ENCODE measurements at regions not wholly inside any gene's neighbourhood (a gene's known extent, or its start where the extent isn't known, plus 50 kb on each side); places are given as distances from the start of the nearest gene placed in this dataset.

GRCh38 chr9:1718836-1719235 is 296.3 kb upstream of the SMARCA2 start:
- TF ChIP-seq CTCF (IDR thresholded peaks at IDR 0.05; ENCODE audit: low read depth, low read length) (no peak), MAX (IDR thresholded peaks at IDR 0.05; ENCODE audit: low read depth, low read length) (no peak), POLR2A (IDR thresholded peaks at IDR 0.05; ENCODE audit: extremely low read depth, insufficient read length) (no peak), MYC (IDR thresholded peaks at IDR 0.05; ENCODE audit: low read depth, low read length) (no peak)
- DNase-seq (ENCODE audit: low read depth), result no peak
- no peak overlapping the region for H3K4me3 ChIP-seq (ENCODE audit: low read depth, low read length)

- TF ChIP-seq POLR2A (IDR thresholded peaks at IDR 0.05; ENCODE audit: extremely low read depth, insufficient read length) (no peak), MYC (IDR thresholded peaks at IDR 0.05; ENCODE audit: low read depth, low read length) (no peak), CTCF (IDR thresholded peaks at IDR 0.05; ENCODE audit: low read depth, low read length) (no peak), MAX (IDR thresholded peaks at IDR 0.05; ENCODE audit: low read depth, low read length) (no peak)
- DNase-seq (ENCODE audit: low read depth), result no peak
- no peak overlapping the region for H3K4me3 ChIP-seq (ENCODE audit: low read depth, low read length)
These were observed 294.0 kb upstream of the SMARCA2 start for GRCh38 chr9:1721196-1721595.

GRCh38 chr9:1722404-1722803 is 292.7 kb upstream of the SMARCA2 start:
- no peak overlapping the region for H3K4me3 ChIP-seq (ENCODE audit: low read depth, low read length)
- peak; percentile 44 for DNase-seq (ENCODE audit: low read depth)
- TF ChIP-seq MAX (IDR thresholded peaks at IDR 0.05; ENCODE audit: low read depth, low read length) (no peak; the same call in 1 of the 2 replicates), POLR2A (IDR thresholded peaks at IDR 0.05; ENCODE audit: extremely low read depth, insufficient read length) (no peak), CTCF (IDR thresholded peaks at IDR 0.05; ENCODE audit: low read depth, low read length) (no peak), MYC (IDR thresholded peaks at IDR 0.05; ENCODE audit: low read depth, low read length) (no peak)

GRCh38 chr9:1723522-1724015 is 291.6 kb upstream of the SMARCA2 start:
- TF ChIP-seq MYC (IDR thresholded peaks at IDR 0.05; ENCODE audit: low read depth, low read length), result no peak
- TF ChIP-seq MAX (IDR thresholded peaks at IDR 0.05; ENCODE audit: low read depth, low read length), result no peak
- TF ChIP-seq CTCF (IDR thresholded peaks at IDR 0.05; ENCODE audit: low read depth, low read length), result no peak
- TF ChIP-seq POLR2A (IDR thresholded peaks at IDR 0.05; ENCODE audit: extremely low read depth, insufficient read length), result no peak
- no peak for DNase-seq (ENCODE audit: low read depth)
- no peak overlapping the region for H3K4me3 ChIP-seq (ENCODE audit: low read depth, low read length)

GRCh38 chr9:1726993-1727759 is 288.0 kb upstream of the SMARCA2 start:
- TF ChIP-seq CTCF (IDR thresholded peaks at IDR 0.05; ENCODE audit: low read depth, low read length), result no peak
- TF ChIP-seq MAX (IDR thresholded peaks at IDR 0.05; ENCODE audit: low read depth, low read length), result no peak
- no peak for TF ChIP-seq MYC (IDR thresholded peaks at IDR 0.05; ENCODE audit: low read depth, low read length)
- TF ChIP-seq POLR2A (IDR thresholded peaks at IDR 0.05; ENCODE audit: extremely low read depth, insufficient read length), result no peak
- peak; percentile 35 for DNase-seq (ENCODE audit: low read depth)
- no peak overlapping the region for H3K4me3 ChIP-seq (ENCODE audit: low read depth, low read length)

Data from NB4 (cell line).